GM23338 (cell line): ENCODE measurements at regions not wholly inside any gene's neighbourhood (a gene's known extent, or its start where the extent isn't known, plus 50 kb on each side); places are given as distances from the start of the nearest gene placed in this dataset.
A peak's percentile ranks its signal among the peaks of the same experiment; 100 is the strongest.
"Not testable (repeated sequence)": the region's sequence is repeated elsewhere in the genome, so short reads cannot be mapped to it uniquely, and the experiment has no call there.

ENCODE experiments used
- ATAC-seq: fragments of 200-7000 bp; cut with Tn5 transposase; 3 replicates; pipeline ENCODE4 v1.9.1; 2020
- DNase-seq: peaks from one replicate; pipeline ENCODE4 v3.0.0-alpha.2; 2015; ENCODE audit warnings: low spot score
- H2AFZ ChIP-seq: fragments of 200-600 bp; sonication (generic); 2 replicates; pipeline ENCODE4 v1.8.0; 2016; ENCODE audit warnings: antibody characterized with exemption, mild to moderate bottlenecking, moderate library complexity
- H3F3A ChIP-seq: fragments of 200-600 bp; sonication (generic); replicated peaks from 2 replicates; pipeline ENCODE4 v1.8.0; 2017; ENCODE audit warnings: antibody characterized with exemption, mixed run types, low read depth
- H3K27ac ChIP-seq: fragments of 200-600 bp; sonication (generic); 2 replicates; pipeline ENCODE4 v1.6.1; 2016; ENCODE audit warnings: low read depth
- H3K27me3 ChIP-seq: fragments of 200-600 bp; sonication (generic); 2 replicates; pipeline ENCODE4 v1.8.0; 2016; ENCODE audit warnings: mild to moderate bottlenecking, mixed run types, moderate library complexity; ENCODE audit not compliant: insufficient read depth
- H3K36me3 ChIP-seq: fragments of 200-600 bp; sonication (generic); 2 replicates; pipeline ENCODE4 v1.8.0; 2016; ENCODE audit warnings: mild to moderate bottlenecking; ENCODE audit not compliant: insufficient read depth
- H3K4me1 ChIP-seq: fragments of 200-600 bp; sonication (generic); 2 replicates; pipeline ENCODE4 v1.8.0; 2016; ENCODE audit warnings: mild to moderate bottlenecking, moderate library complexity; ENCODE audit not compliant: insufficient read depth
- H3K4me2 ChIP-seq: fragments of 200-600 bp; sonication (generic); 2 replicates; pipeline ENCODE4 v1.7.1; 2017; ENCODE audit warnings: mixed run types
- H3K4me3 ChIP-seq: fragments of 200-600 bp; sonication (generic); 2 replicates; pipeline ENCODE4 v1.6.1; 2016; ENCODE audit warnings: mixed run types
- H3K79me2 ChIP-seq: fragments of 200-600 bp; sonication (generic); replicated peaks from 2 replicates; pipeline ENCODE4 v1.8.0; 2017; ENCODE audit warnings: mild to moderate bottlenecking; ENCODE audit not compliant: insufficient read depth
- H3K9me2 ChIP-seq: fragments of 200-600 bp; sonication (generic); 2 replicates; pipeline ENCODE4 v1.8.0; 2017; ENCODE audit not compliant: insufficient read depth
- H4K20me1 ChIP-seq: fragments of 200-600 bp; sonication (generic); replicated peaks from 2 replicates; pipeline ENCODE4 v1.8.0; 2017; ENCODE audit warnings: mild to moderate bottlenecking; ENCODE audit not compliant: insufficient read depth
- H3K27ac Mint-ChIP-seq: 2 replicates; pipeline ENCODE4 v1.8.0; 2020; ENCODE audit warnings: inconsistent platforms, mild to moderate bottlenecking, moderate library complexity, mixed read lengths
- H3K27me3 Mint-ChIP-seq: 3 replicates; pipeline ENCODE4 v1.8.0; 2022; ENCODE audit warnings: low read depth, mild to moderate bottlenecking, moderate library complexity, mixed read lengths, inconsistent platforms; ENCODE audit not compliant: insufficient read depth, poor library complexity
- H3K36me3 Mint-ChIP-seq: 3 replicates; pipeline ENCODE4 v1.8.0; 2021; ENCODE audit warnings: low read depth, mild to moderate bottlenecking, inconsistent platforms, moderate library complexity, mixed read lengths
- H3K4me1 Mint-ChIP-seq: 3 replicates; pipeline ENCODE4 v1.8.0; 2020; ENCODE audit warnings: mild to moderate bottlenecking, inconsistent platforms, mixed read lengths
- H3K4me3 Mint-ChIP-seq: 3 replicates; pipeline ENCODE4 v1.8.0; 2021; ENCODE audit warnings: moderate library complexity, mild to moderate bottlenecking, inconsistent platforms, mixed read lengths
- H3K9me3 Mint-ChIP-seq: 3 replicates; pipeline ENCODE4 v1.8.0; 2020; ENCODE audit warnings: moderate library complexity, mild to moderate bottlenecking, inconsistent platforms, mixed read lengths
- CREB1 ChIP-seq: fragments of 250-450 bp; sonication (Bioruptor Pico); IDR thresholded peaks from 2 replicates; pipeline ENCODE4 v1.5.0; 2020; ENCODE audit warnings: low read depth, mild to moderate bottlenecking, moderate library complexity
- TF ChIP-seq, protein P1 (sequence below): IDR thresholded peaks from one replicate; pipeline ENCODE4 v1.6.1; 2018; ENCODE audit warnings: antibody characterized with exemption; ENCODE audit not compliant: unreplicated experiment
- TF ChIP-seq, protein P2 (sequence below), 2 experiments: fragments of 200-600 bp in 1 of 2; sonication (generic) in 1 of 2; conservative IDR thresholded peaks; 2 replicates each; pipeline versions ENCODE4 v1.5.1 to v1.6.1; 2016 to 2017; ENCODE audit warnings: antibody characterized with exemption in 2 of 2, low read depth in 2 of 2, mild to moderate bottlenecking in 2 of 2, moderate library complexity in 1 of 2
- TF ChIP-seq, protein P3 (sequence below): IDR thresholded peaks from 2 replicates; pipeline ENCODE4 v1.6.1; 2016; ENCODE audit warnings: antibody characterized with exemption

DNA sequence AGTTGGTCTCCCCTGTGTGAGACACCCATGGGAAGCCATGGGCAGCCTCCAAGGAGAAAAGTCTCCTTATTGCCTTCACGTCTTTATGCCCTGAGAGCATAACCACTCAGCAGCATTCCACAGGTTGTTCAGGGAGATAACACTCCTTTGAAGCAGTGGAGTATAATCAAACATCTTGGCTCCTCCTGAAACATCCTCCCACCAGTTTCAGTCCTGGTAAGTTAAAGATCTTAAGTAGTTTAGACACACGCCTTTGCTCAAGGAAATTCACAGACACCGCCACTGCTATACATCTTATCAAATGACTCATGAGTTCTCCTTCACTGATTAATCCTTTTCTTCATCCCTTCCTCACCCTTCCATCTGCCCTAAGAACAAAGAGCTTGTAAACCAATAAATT lies 446.5 kb upstream of the RASGRP1 start:
- H3K4me3 ChIP-seq, H2AFZ ChIP-seq, H3K27me3 ChIP-seq, H3K4me2 ChIP-seq, DNase-seq, H4K20me1 ChIP-seq, H3K36me3 ChIP-seq, H3K4me1 Mint-ChIP-seq, H3K79me2 ChIP-seq, H3K9me2 ChIP-seq, H3K27ac Mint-ChIP-seq, H3K4me1 ChIP-seq, H3K27me3 Mint-ChIP-seq, ATAC-seq, H3K27ac ChIP-seq, H3F3A ChIP-seq, H3K4me3 Mint-ChIP-seq: not testable (repeated sequence)
- peaks cover 28% of the 10 kb centered on the region for H3K36me3 Mint-ChIP-seq
- H3K9me3 Mint-ChIP-seq, result peaks cover 36% of the 10 kb centered on the region

DNA sequence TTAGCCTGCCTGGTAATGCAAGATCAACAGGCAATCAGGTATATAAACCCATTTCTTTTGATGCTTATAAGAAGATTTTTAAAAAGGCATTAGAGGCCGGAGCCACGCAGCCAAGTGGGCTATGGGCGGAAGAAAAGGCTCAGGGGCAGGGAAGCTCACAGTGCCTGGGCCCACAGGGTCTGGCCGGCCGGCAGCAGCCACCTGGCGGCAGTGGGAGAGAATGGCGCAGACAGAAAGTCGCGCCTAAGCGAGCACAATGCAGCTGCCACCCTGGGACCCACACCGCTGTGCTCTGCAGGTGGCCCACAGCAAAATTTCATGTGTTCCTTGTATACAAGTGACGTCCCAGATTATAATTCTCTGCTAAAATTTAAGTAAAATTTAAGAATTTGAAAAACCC lies 448.6 kb upstream of the RASGRP1 start:
- ATAC-seq, result peak; percentile 45; the same call in 2 of the 3 replicates
- Histone ChIP-seq H3K9me2 (peaks cover 6% of the 10 kb centered on the region; the same call in 1 of the 2 replicates), H3K79me2 (no peaks in the 10 kb centered on the region), H3K4me3 (no peak overlapping the region), H3F3A (no peaks in the 10 kb centered on the region), H2AFZ (no peak overlapping the region), H3K4me1 (peaks cover 4% of the 10 kb centered on the region; the same call in 1 of the 2 replicates), H3K27me3 (no peaks in the 10 kb centered on the region), H4K20me1 (no peaks in the 10 kb centered on the region), H3K4me2 (no peak overlapping the region), H3K27ac (no peak overlapping the region), H3K36me3 (0 out of 2 replicates have a peak, but pooled peaks cover 5% of the 10 kb centered on the region)
- Mint-ChIP-seq H3K4me1 (peaks cover 11% of the 10 kb centered on the region), H3K9me3 (peaks cover 32% of the 10 kb centered on the region), H3K27ac (no peak overlapping the region), H3K36me3 (peaks cover 24% of the 10 kb centered on the region), H3K27me3 (no peaks in the 10 kb centered on the region), H3K4me3 (no peak overlapping the region)
- no peak for DNase-seq
- TF ChIP-seq, protein P1, sequence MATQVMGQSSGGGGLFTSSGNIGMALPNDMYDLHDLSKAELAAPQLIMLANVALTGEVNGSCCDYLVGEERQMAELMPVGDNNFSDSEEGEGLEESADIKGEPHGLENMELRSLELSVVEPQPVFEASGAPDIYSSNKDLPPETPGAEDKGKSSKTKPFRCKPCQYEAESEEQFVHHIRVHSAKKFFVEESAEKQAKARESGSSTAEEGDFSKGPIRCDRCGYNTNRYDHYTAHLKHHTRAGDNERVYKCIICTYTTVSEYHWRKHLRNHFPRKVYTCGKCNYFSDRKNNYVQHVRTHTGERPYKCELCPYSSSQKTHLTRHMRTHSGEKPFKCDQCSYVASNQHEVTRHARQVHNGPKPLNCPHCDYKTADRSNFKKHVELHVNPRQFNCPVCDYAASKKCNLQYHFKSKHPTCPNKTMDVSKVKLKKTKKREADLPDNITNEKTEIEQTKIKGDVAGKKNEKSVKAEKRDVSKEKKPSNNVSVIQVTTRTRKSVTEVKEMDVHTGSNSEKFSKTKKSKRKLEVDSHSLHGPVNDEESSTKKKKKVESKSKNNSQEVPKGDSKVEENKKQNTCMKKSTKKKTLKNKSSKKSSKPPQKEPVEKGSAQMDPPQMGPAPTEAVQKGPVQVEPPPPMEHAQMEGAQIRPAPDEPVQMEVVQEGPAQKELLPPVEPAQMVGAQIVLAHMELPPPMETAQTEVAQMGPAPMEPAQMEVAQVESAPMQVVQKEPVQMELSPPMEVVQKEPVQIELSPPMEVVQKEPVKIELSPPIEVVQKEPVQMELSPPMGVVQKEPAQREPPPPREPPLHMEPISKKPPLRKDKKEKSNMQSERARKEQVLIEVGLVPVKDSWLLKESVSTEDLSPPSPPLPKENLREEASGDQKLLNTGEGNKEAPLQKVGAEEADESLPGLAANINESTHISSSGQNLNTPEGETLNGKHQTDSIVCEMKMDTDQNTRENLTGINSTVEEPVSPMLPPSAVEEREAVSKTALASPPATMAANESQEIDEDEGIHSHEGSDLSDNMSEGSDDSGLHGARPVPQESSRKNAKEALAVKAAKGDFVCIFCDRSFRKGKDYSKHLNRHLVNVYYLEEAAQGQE, result no peak
- TF ChIP-seq, protein P2, sequence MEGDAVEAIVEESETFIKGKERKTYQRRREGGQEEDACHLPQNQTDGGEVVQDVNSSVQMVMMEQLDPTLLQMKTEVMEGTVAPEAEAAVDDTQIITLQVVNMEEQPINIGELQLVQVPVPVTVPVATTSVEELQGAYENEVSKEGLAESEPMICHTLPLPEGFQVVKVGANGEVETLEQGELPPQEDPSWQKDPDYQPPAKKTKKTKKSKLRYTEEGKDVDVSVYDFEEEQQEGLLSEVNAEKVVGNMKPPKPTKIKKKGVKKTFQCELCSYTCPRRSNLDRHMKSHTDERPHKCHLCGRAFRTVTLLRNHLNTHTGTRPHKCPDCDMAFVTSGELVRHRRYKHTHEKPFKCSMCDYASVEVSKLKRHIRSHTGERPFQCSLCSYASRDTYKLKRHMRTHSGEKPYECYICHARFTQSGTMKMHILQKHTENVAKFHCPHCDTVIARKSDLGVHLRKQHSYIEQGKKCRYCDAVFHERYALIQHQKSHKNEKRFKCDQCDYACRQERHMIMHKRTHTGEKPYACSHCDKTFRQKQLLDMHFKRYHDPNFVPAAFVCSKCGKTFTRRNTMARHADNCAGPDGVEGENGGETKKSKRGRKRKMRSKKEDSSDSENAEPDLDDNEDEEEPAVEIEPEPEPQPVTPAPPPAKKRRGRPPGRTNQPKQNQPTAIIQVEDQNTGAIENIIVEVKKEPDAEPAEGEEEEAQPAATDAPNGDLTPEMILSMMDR (conservative IDR thresholded peaks at IDR 0.05; ENCODE audit: low read depth in 2 of 2), result peak in 1 of 2 experiments; percentile 25; a peak in 1 of 4 replicates

DNA sequence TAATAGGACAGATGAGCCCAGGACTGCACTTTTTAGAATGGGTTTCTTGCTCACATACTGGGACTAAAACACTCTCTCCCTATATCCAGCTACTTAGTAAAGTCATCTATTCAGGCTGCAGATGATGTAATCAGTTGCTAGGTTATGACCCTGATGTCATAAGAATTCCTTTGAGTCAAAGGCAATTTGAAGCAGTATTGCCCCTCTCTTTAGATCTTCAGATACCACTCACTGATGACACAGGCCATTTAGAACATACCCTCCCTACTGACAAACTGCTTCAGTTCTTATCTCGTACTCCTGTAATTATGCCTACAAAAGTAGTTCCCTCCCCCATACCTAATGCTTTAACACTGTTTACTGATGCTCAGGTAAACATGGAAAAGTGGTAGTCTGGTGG lies 450.1 kb upstream of the RASGRP1 start:
- Mint-ChIP-seq H3K36me3 (peaks cover 19% of the 10 kb centered on the region), H3K4me3 (no peak overlapping the region), H3K27me3 (no peaks in the 10 kb centered on the region), H3K4me1 (peaks cover 11% of the 10 kb centered on the region), H3K9me3 (peaks cover 21% of the 10 kb centered on the region), H3K27ac (no peak overlapping the region)
- H3K27me3 ChIP-seq, result no peaks in the 10 kb centered on the region
- DNase-seq (no peak), ATAC-seq (no peak)
- H3K4me3 ChIP-seq, result no peak overlapping the region
- H3K27ac ChIP-seq, result no peak overlapping the region
- H2AFZ ChIP-seq, result no peak overlapping the region
- no peaks in the 10 kb centered on the region for H4K20me1 ChIP-seq
- no peaks in the 10 kb centered on the region for H3F3A ChIP-seq
- 0 out of 2 replicates have a peak, but pooled peaks cover 5% of the 10 kb centered on the region for H3K36me3 ChIP-seq
- peaks cover 4% of the 10 kb centered on the region; the same call in 1 of the 2 replicates for H3K4me1 ChIP-seq
- peaks cover 6% of the 10 kb centered on the region; the same call in 1 of the 2 replicates for H3K9me2 ChIP-seq
- no peak overlapping the region for H3K4me2 ChIP-seq
- no peaks in the 10 kb centered on the region for H3K79me2 ChIP-seq
- TF ChIP-seq CREB1 (CRISPR knock-in tag), result no peak
- TF ChIP-seq, protein P3, sequence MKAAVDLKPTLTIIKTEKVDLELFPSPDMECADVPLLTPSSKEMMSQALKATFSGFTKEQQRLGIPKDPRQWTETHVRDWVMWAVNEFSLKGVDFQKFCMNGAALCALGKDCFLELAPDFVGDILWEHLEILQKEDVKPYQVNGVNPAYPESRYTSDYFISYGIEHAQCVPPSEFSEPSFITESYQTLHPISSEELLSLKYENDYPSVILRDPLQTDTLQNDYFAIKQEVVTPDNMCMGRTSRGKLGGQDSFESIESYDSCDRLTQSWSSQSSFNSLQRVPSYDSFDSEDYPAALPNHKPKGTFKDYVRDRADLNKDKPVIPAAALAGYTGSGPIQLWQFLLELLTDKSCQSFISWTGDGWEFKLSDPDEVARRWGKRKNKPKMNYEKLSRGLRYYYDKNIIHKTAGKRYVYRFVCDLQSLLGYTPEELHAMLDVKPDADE, result no peak
